HG02970 (cell line): ENCODE measurements at regions not wholly inside any gene's neighbourhood (a gene's known extent, or its start where the extent isn't known, plus 50 kb on each side); places are given as distances from the start of the nearest gene placed in this dataset.

ENCODE experiments used
- ATAC-seq: cut with Tn5 transposase; IDR thresholded peaks from one replicate; pipeline ENCODE4 v1.9.1; 2021; ENCODE audit warnings: mild to moderate bottlenecking, moderate library complexity, moderate number of reproducible peaks; ENCODE audit not compliant: unreplicated experiment, low FRiP score

GRCh38 chr6:165744555-165745228 lies 81.7 kb upstream of the PDE10A start:
- ATAC-seq = no peak

- no peak for ATAC-seq
These were observed 80.4 kb upstream of the PDE10A start for GRCh38 chr6:165743366-165743898.

- ATAC-seq = no peak
These were observed 79.0 kb upstream of the PDE10A start for GRCh38 chr6:165742047-165742446.

GRCh38 chr6:165737396-165737795 lies 74.4 kb upstream of the PDE10A start:
- ATAC-seq = no peak

- ATAC-seq = no peak
These were observed 72.0 kb upstream of the PDE10A start for GRCh38 chr6:165735065-165735464.

GRCh38 chr6:165733489-165733791 lies 70.4 kb upstream of the PDE10A start:
- no peak for ATAC-seq

- ATAC-seq = no peak
These were observed 69.9 kb upstream of the PDE10A start for GRCh38 chr6:165732696-165733488.

GRCh38 chr6:165729307-165729936 lies 66.4 kb upstream of the PDE10A start:
- ATAC-seq = no peak

- ATAC-seq = no peak
These were observed 65.2 kb upstream of the PDE10A start for GRCh38 chr6:165728216-165728615.

- no peak for ATAC-seq
These were observed 63.9 kb upstream of the PDE10A start for GRCh38 chr6:165726965-165727381.

GRCh38 chr6:165726290-165726875 lies 63.3 kb upstream of the PDE10A start:
- no peak for ATAC-seq

- ATAC-seq = no peak
These were observed 62.2 kb upstream of the PDE10A start for GRCh38 chr6:165725201-165725600.

GRCh38 chr6:165723326-165723725 lies 60.3 kb upstream of the PDE10A start:
- ATAC-seq = no peak

GRCh38 chr6:165722022-165722421 lies 59.0 kb upstream of the PDE10A start:
- no peak for ATAC-seq

GRCh38 chr6:165721356-165721755 lies 58.3 kb upstream of the PDE10A start:
- ATAC-seq = no peak

GRCh38 chr6:165718491-165718891 lies 55.5 kb upstream of the PDE10A start:
- ATAC-seq = no peak

GRCh38 chr6:165717732-165718465 lies 54.9 kb upstream of the PDE10A start:
- no peak for ATAC-seq

GRCh38 chr6:165716886-165717285 lies 53.8 kb upstream of the PDE10A start:
- no peak for ATAC-seq

- no peak for ATAC-seq
These were observed 52.4 kb upstream of the PDE10A start for GRCh38 chr6:165715428-165715827.

- no peak for ATAC-seq
These were observed 51.9 kb upstream of the PDE10A start for GRCh38 chr6:165714907-165715306.
